PC-9 (cell line): ENCODE measurements at regions not wholly inside any gene's neighbourhood (a gene's known extent, or its start where the extent isn't known, plus 50 kb on each side); places are given as distances from the start of the nearest gene placed in this dataset.

ENCODE experiments used
- BruUV-seq: library from RNA; stranded (reverse); fragments of 400-500 nt; replicated peaks from 2 replicates; lab custom pipeline; 2021; lab: Mats Ljungman, UMichigan
- CTCF ChIA-PET: fragments of 300-600 bp; sonication (Branson Sonifier 250); formaldehyde crosslinking; loops from one replicate; lab custom pipeline; 2022; ENCODE audit warnings: antibody characterized with exemption; lab: Charles Lee
- POLR2A ChIA-PET: fragments of 300-600 bp; sonication (Branson Sonifier 250); formaldehyde crosslinking; loops from one replicate; lab custom pipeline; 2022; ENCODE audit warnings: antibody characterized with exemption; ENCODE audit not compliant: unreplicated experiment; lab: Charles Lee
- DNase-seq, 2 experiments: peaks; one replicate each; pipeline versions ENCODE4 v3.0.0 to v3.0.0-alpha.2; 2015 to 2022; ENCODE audit warnings: mixed read lengths in 1 of 2
- H2AFZ ChIP-seq: fragments of 200-600 bp; sonication (generic); 2 replicates; pipeline ENCODE4 v1.8.1; 2017; ENCODE audit warnings: antibody characterized with exemption
- H3F3A ChIP-seq: fragments of 200-600 bp; sonication (generic); 2 replicates; pipeline ENCODE4 v1.8.1; 2017; ENCODE audit warnings: antibody characterized with exemption, mild to moderate bottlenecking, low read depth; ENCODE audit not compliant: insufficient read depth
- H3K27ac ChIP-seq: fragments of 200-600 bp; sonication (generic); 2 replicates; pipeline ENCODE4 v1.6.1; 2016; ENCODE audit warnings: mixed run types
- H3K27me3 ChIP-seq: fragments of 200-600 bp; sonication (generic); 2 replicates; pipeline ENCODE4 v1.6.1; 2016; ENCODE audit warnings: low read depth, mixed run types; ENCODE audit not compliant: insufficient read depth
- H3K36me3 ChIP-seq: fragments of 200-600 bp; sonication (generic); 2 replicates; pipeline ENCODE4 v1.6.1; 2016; ENCODE audit warnings: low read depth, mixed run types
- H3K4me1 ChIP-seq: fragments of 200-600 bp; sonication (generic); replicated peaks from 2 replicates; pipeline ENCODE4 v1.6.1; 2016; ENCODE audit warnings: mixed run types; ENCODE audit not compliant: insufficient read depth
- H3K4me2 ChIP-seq: fragments of 200-600 bp; sonication (generic); 2 replicates; pipeline ENCODE4 v1.6.1; 2017; ENCODE audit warnings: mixed run types
- H3K4me3 ChIP-seq: fragments of 200-600 bp; sonication (generic); 2 replicates; pipeline ENCODE4 v1.6.1; 2016; ENCODE audit warnings: mixed run types
- H3K79me2 ChIP-seq: fragments of 200-600 bp; sonication (generic); 2 replicates; pipeline ENCODE4 v1.6.1; 2017; ENCODE audit warnings: low read depth, mixed run types
- H3K9me2 ChIP-seq: fragments of 200-600 bp; sonication (generic); 2 replicates; pipeline ENCODE4 v1.8.1; 2017; ENCODE audit warnings: mild to moderate bottlenecking; ENCODE audit not compliant: insufficient read depth
- H3K9me3 ChIP-seq: fragments of 200-600 bp; sonication (generic); 2 replicates; pipeline ENCODE4 v1.8.1; 2016; ENCODE audit warnings: low read depth; ENCODE audit not compliant: insufficient read depth
- H4K20me1 ChIP-seq: fragments of 200-600 bp; sonication (generic); 2 replicates; pipeline ENCODE4 v1.8.1; 2017; ENCODE audit not compliant: insufficient read depth
- CTCF ChIP-seq: fragments of 200-600 bp; sonication (generic); conservative IDR thresholded peaks from 2 replicates; pipeline ENCODE4 v1.6.1; 2017; ENCODE audit warnings: mixed run types, antibody characterized with exemption, mild to moderate bottlenecking, moderate library complexity
- EZH2 ChIP-seq: fragments of 200-600 bp; sonication (generic); IDR thresholded peaks from 2 replicates; pipeline ENCODE4 v1.8.0; 2017; ENCODE audit warnings: antibody characterized with exemption, low read depth
- intact Hi-C: fragments of 100-400 bp; cut with micrococcal nuclease; formaldehyde crosslinking; loops from one replicate; pipeline ENCODE4 v1.10.0; 2022; ENCODE audit not compliant: unreplicated experiment

DNA sequence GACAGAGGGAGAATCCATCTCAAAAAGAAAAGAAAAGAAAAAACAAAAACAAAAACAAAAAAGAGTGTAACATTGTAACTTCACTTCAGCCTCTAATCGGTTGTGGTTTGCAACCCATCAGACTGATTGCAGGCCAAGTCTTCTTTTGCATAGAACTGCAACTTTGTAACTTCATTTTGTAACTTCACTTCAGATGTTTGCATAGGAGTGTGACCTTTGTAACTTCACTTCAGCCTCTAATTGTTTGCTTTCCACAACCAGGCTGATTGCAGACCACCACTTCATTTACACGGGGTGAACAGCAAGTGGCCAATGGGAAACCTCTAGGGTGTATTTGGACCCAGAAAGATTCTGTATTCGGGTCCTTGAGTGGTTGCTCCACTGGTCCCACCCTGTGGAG is 79.1 kb upstream of the CHMP2B start:
- Histone ChIP-seq H3K27me3 (no peaks in the 10 kb centered on the region), H3K4me1 (no peaks in the 10 kb centered on the region), H3K4me3 (no peak overlapping the region), H3K9me2 (no peaks in the 10 kb centered on the region), H3F3A (no peaks in the 10 kb centered on the region), H3K9me3 (peaks cover 4% of the 10 kb centered on the region; the same call in 1 of the 2 replicates), H2AFZ (no peak overlapping the region), H4K20me1 (no peaks in the 10 kb centered on the region), H3K79me2 (no peaks in the 10 kb centered on the region), H3K27ac (no peak overlapping the region), H3K36me3 (no peaks in the 10 kb centered on the region), H3K4me2 (no peak overlapping the region)
- no peak for TF ChIP-seq EZH2
- no peak for TF ChIP-seq CTCF
- ChIA-PET CTCF (no interaction called here), POLR2A (no interaction called here)
- no peak for DNase-seq
- no TSS peak for BruUV-seq
- intact Hi-C loops = no loop called here

DNA sequence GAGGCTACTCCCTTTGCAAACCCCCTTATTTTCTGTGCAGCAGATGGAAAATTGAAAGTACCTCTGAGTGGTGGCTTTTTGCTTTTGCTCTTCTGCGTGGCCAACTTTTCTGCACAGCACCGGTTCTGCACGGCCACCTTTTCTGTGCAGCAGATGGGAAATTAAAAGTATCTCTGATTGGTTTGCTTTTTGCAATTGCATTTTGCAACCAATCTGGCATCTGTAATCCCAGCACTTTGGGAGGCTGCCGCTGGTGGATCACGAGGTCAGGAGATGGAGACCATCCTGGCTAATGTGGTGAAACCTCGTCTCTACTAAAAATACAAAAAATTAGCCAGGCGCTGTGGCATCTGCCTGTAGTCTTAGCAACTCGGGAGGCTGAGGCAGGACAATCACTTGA is 79.5 kb upstream of the CHMP2B start:
- H3K27me3 ChIP-seq = no peaks in the 10 kb centered on the region
- POLR2A ChIA-PET = no interaction called here
- H2AFZ ChIP-seq = no peak overlapping the region
- no TSS peak for BruUV-seq
- H3K79me2 ChIP-seq = no peaks in the 10 kb centered on the region
- no peaks in the 10 kb centered on the region for H3K9me2 ChIP-seq
- H3K36me3 ChIP-seq = no peaks in the 10 kb centered on the region
- H3F3A ChIP-seq = no peaks in the 10 kb centered on the region
- H4K20me1 ChIP-seq = no peaks in the 10 kb centered on the region
- H3K27ac ChIP-seq = no peak overlapping the region
- TF ChIP-seq EZH2 = no peak
- TF ChIP-seq CTCF = no peak
- peaks cover 4% of the 10 kb centered on the region; the same call in 1 of the 2 replicates for H3K9me3 ChIP-seq
- H3K4me3 ChIP-seq = no peak overlapping the region
- CTCF ChIA-PET = no interaction called here
- no peak for DNase-seq
- intact Hi-C loops = no loop called here
- no peak overlapping the region for H3K4me2 ChIP-seq
- no peaks in the 10 kb centered on the region for H3K4me1 ChIP-seq

GRCh38 chr3:87145553-87145952 is 81.6 kb upstream of the CHMP2B start:
- Histone ChIP-seq H3K27me3 (no peaks in the 10 kb centered on the region), H4K20me1 (no peaks in the 10 kb centered on the region), H3K9me3 (peaks cover 23% of the 10 kb centered on the region), H3K27ac (no peak overlapping the region), H3K4me3 (no peak overlapping the region), H3F3A (no peaks in the 10 kb centered on the region), H3K36me3 (no peaks in the 10 kb centered on the region), H3K4me1 (no peaks in the 10 kb centered on the region), H2AFZ (no peak overlapping the region), H3K9me2 (no peaks in the 10 kb centered on the region), H3K79me2 (no peaks in the 10 kb centered on the region), H3K4me2 (no peak overlapping the region)
- no peak for DNase-seq
- ChIA-PET CTCF (no interaction called here), POLR2A (no interaction called here)
- intact Hi-C loops = no loop called here
- BruUV-seq = no TSS peak
- TF ChIP-seq EZH2 = no peak
- TF ChIP-seq CTCF = peak; percentile 36; the same call in 1 of the 2 replicates
